ENCODE measurements at regions not wholly inside any gene's neighbourhood (a gene's known extent, or its start where the extent isn't known, plus 50 kb on each side); places are given as distances from the start of the nearest gene placed in this dataset.

GRCh38 chr5:3022665-3023064 lies 271.2 kb upstream of the IRX2 start:
- TF ChIP-seq SIN3A (IDR thresholded peaks at IDR 0.05; ENCODE audit: borderline replicate concordance, insufficient read depth, low read depth, low read length) (no peak), POLR2AphosphoS5 (IDR thresholded peaks at IDR 0.05; ENCODE audit: low read depth, low read length) (no peak), TCF7L2 (IDR thresholded peaks at IDR 0.05; ENCODE audit: low read depth, low read length) (no peak)
- TF ChIP-seq, protein P1, sequence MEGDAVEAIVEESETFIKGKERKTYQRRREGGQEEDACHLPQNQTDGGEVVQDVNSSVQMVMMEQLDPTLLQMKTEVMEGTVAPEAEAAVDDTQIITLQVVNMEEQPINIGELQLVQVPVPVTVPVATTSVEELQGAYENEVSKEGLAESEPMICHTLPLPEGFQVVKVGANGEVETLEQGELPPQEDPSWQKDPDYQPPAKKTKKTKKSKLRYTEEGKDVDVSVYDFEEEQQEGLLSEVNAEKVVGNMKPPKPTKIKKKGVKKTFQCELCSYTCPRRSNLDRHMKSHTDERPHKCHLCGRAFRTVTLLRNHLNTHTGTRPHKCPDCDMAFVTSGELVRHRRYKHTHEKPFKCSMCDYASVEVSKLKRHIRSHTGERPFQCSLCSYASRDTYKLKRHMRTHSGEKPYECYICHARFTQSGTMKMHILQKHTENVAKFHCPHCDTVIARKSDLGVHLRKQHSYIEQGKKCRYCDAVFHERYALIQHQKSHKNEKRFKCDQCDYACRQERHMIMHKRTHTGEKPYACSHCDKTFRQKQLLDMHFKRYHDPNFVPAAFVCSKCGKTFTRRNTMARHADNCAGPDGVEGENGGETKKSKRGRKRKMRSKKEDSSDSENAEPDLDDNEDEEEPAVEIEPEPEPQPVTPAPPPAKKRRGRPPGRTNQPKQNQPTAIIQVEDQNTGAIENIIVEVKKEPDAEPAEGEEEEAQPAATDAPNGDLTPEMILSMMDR (IDR thresholded peaks at IDR 0.05): no peak
- TF ChIP-seq, protein P2, sequence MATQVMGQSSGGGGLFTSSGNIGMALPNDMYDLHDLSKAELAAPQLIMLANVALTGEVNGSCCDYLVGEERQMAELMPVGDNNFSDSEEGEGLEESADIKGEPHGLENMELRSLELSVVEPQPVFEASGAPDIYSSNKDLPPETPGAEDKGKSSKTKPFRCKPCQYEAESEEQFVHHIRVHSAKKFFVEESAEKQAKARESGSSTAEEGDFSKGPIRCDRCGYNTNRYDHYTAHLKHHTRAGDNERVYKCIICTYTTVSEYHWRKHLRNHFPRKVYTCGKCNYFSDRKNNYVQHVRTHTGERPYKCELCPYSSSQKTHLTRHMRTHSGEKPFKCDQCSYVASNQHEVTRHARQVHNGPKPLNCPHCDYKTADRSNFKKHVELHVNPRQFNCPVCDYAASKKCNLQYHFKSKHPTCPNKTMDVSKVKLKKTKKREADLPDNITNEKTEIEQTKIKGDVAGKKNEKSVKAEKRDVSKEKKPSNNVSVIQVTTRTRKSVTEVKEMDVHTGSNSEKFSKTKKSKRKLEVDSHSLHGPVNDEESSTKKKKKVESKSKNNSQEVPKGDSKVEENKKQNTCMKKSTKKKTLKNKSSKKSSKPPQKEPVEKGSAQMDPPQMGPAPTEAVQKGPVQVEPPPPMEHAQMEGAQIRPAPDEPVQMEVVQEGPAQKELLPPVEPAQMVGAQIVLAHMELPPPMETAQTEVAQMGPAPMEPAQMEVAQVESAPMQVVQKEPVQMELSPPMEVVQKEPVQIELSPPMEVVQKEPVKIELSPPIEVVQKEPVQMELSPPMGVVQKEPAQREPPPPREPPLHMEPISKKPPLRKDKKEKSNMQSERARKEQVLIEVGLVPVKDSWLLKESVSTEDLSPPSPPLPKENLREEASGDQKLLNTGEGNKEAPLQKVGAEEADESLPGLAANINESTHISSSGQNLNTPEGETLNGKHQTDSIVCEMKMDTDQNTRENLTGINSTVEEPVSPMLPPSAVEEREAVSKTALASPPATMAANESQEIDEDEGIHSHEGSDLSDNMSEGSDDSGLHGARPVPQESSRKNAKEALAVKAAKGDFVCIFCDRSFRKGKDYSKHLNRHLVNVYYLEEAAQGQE (IDR thresholded peaks at IDR 0.05; ENCODE audit: insufficient read depth in 1 of 2, low read depth in 2 of 2, low read length in 1 of 2): no peak

Data from Panc1 (cell line).